Endothelial cell of umbilical vein (primary cell): ENCODE measurements at regions not wholly inside any gene's neighbourhood (a gene's known extent, or its start where the extent isn't known, plus 50 kb on each side); places are given as distances from the start of the nearest gene placed in this dataset.

Source experiments
- EZH2 ChIP-seq: IDR thresholded peaks from 2 replicates; pipeline ENCODE4 v1.6.1; 2012; ENCODE audit warnings: borderline replicate concordance, low read depth, mild to moderate bottlenecking, moderate library complexity, low read length, inconsistent platforms; ENCODE audit not compliant: severe bottlenecking
- FOS ChIP-seq: IDR thresholded peaks from 2 replicates; pipeline ENCODE4 v1.6.1; 2011; ENCODE audit warnings: mild to moderate bottlenecking, low read length, moderate library complexity, borderline replicate concordance; ENCODE audit not compliant: insufficient read depth
- GATA2 ChIP-seq: IDR thresholded peaks from 2 replicates; pipeline ENCODE4 v1.7.0; 2011; ENCODE audit warnings: low read depth, mild to moderate bottlenecking, moderate library complexity, mixed read lengths, low read length; ENCODE audit not compliant: insufficient read length, insufficient read depth
- JUN ChIP-seq: IDR thresholded peaks from 2 replicates; pipeline ENCODE4 v1.6.1; 2011; ENCODE audit warnings: borderline replicate concordance, low read depth; ENCODE audit not compliant: insufficient read length, insufficient read depth
- MYC ChIP-seq: IDR thresholded peaks from one replicate; pipeline ENCODE4 v1.6.1; 2011; ENCODE audit warnings: mild to moderate bottlenecking, low read depth, low read length
- POLR2A ChIP-seq: IDR thresholded peaks from 2 replicates; pipeline ENCODE4 v1.6.1; 2012; ENCODE audit warnings: low read depth, mild to moderate bottlenecking, control low read depth, low read length
- POLR2AphosphoS5 ChIP-seq: IDR thresholded peaks from 2 replicates; pipeline ENCODE4 v1.6.1; 2012; ENCODE audit warnings: low read depth, mild to moderate bottlenecking, control low read depth, low read length, moderate library complexity; ENCODE audit not compliant: insufficient read depth
- TF ChIP-seq, protein P1 (sequence below), 2 donors: IDR thresholded peaks; 1 replicate in 1 of 2; 2 replicates in 1 of 2; pipeline ENCODE4 v1.5.1; 2011; ENCODE audit warnings: low read length in 2 of 2, mild to moderate bottlenecking in 2 of 2, moderate library complexity in 2 of 2, control low read depth in 1 of 2, inconsistent platforms in 1 of 2, low read depth in 1 of 2; ENCODE audit not compliant: insufficient read depth in 1 of 2; ENCODE audit errors: extremely low read depth in 1 of 2
- TF ChIP-seq, protein P2 (sequence below): IDR thresholded peaks from 2 replicates; pipeline ENCODE4 v1.6.1; 2011; ENCODE audit not compliant: insufficient read depth, insufficient read length

DNA sequence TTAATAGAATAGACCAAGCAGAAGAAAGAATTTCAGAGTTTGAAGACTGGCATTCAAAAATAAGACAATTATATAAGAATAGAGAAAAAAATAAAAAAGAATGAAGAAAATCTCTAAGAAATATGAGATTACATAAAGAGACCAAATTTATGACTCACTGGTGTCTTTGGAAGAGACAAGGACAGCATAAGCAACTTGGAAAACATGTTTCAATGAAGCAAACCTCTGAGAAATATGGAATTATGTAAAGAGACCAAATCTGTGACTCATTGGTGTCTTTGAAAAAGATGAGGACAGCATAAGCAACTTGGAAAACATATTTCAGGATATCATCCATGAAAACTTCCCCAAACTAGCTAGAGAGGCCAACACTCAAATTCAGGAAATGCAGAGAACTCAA, 60.4 kb upstream of the LYPLAL1 start:
- TF ChIP-seq, protein P1, sequence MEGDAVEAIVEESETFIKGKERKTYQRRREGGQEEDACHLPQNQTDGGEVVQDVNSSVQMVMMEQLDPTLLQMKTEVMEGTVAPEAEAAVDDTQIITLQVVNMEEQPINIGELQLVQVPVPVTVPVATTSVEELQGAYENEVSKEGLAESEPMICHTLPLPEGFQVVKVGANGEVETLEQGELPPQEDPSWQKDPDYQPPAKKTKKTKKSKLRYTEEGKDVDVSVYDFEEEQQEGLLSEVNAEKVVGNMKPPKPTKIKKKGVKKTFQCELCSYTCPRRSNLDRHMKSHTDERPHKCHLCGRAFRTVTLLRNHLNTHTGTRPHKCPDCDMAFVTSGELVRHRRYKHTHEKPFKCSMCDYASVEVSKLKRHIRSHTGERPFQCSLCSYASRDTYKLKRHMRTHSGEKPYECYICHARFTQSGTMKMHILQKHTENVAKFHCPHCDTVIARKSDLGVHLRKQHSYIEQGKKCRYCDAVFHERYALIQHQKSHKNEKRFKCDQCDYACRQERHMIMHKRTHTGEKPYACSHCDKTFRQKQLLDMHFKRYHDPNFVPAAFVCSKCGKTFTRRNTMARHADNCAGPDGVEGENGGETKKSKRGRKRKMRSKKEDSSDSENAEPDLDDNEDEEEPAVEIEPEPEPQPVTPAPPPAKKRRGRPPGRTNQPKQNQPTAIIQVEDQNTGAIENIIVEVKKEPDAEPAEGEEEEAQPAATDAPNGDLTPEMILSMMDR (IDR thresholded peaks at IDR 0.05; ENCODE audit: extremely low read depth in 1 of 2, insufficient read depth in 1 of 2, low read depth in 1 of 2, low read length in 2 of 2), result no peak
- TF ChIP-seq POLR2AphosphoS5, result no peak
- no peak for TF ChIP-seq POLR2A
- TF ChIP-seq, protein P2, sequence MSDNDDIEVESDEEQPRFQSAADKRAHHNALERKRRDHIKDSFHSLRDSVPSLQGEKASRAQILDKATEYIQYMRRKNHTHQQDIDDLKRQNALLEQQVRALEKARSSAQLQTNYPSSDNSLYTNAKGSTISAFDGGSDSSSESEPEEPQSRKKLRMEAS, result no peak
- no peak for TF ChIP-seq MYC
- TF ChIP-seq EZH2, result no peak
- no peak for TF ChIP-seq GATA2
- no peak for TF ChIP-seq FOS
- no peak for TF ChIP-seq JUN
